Stimulated activated CD4-positive, alpha-beta T cell treated with anti-CD3 and anti-CD28 coated beads, Interleukin-4, amount 100 ng/mL, for 1 hour (primary cell): ENCODE measurements at regions not wholly inside any gene's neighbourhood (a gene's known extent, or its start where the extent isn't known, plus 50 kb on each side); places are given as distances from the start of the nearest gene placed in this dataset.

ENCODE experiments used
- DNase-seq: peaks from one replicate; pipeline ENCODE4 v3.0.0-alpha.2; 2020

DNA sequence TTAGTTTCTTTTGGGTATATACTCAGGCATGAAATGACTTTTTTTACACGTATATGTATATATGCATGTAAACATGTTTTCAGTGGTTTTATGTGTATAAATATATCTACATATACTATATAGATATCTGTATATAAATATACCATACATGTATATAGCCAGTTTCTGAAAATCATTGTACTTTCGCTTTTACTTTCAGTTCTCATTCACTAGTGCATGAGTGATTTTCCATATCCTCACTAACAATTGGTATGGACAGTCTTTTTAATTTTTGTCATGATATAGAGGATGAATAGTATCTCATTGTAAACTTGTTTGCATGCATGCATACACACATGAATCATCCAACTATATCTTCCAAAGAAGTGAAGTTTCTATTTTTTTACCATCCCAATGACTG is 877.1 kb upstream of the CDH8 start:
- DNase-seq, result no peak

- no peak for DNase-seq
Observed at GRCh38 chr16:62909597-62909996, 873.4 kb upstream of the CDH8 start.

DNA sequence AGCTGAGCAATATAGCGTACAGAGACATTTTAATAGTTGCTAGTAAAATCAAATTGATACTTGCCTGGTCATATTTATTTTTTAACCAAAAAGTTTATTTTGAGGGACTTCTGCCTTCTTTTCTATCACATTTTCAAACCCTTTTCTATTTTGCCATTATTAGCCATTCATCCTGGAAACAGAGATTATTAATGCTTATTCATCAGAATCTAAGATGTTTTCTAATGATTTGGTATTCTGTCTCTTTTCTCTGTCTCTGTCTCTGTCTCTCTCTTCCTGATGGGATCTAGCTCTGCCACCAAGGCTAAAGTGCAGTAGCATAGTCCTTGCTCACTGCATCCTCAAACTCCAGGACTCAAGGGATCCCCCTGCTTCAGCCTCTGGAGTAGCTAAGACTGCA is 871.3 kb upstream of the CDH8 start:
- no peak for DNase-seq

- no peak for DNase-seq
Observed at GRCh38 chr16:62903961-62904502, 867.8 kb upstream of the CDH8 start.

DNA sequence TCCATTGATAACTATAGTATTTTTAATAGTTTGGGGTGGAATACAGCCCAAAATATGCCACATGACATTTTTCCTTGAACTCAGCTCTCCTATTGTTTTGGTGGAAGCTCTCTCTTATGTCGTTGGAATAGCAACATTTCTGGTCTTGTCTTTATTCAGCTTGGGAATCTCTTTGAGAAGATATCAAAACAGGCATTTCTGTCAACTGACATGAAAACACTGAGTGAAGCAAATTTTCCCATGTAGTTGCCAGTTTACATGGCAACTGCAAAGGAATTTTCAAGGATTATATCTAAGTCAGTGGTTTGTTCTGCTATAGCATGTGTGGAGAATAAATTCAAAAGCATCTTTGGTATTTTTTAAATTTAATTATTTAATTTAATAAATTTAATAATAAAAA is 863.5 kb upstream of the CDH8 start:
- no peak for DNase-seq

- DNase-seq, result no peak
Observed at GRCh38 chr16:62889097-62889496, 852.9 kb upstream of the CDH8 start.

- no peak for DNase-seq
Observed at GRCh38 chr16:62883509-62883908, 847.3 kb upstream of the CDH8 start.

DNA sequence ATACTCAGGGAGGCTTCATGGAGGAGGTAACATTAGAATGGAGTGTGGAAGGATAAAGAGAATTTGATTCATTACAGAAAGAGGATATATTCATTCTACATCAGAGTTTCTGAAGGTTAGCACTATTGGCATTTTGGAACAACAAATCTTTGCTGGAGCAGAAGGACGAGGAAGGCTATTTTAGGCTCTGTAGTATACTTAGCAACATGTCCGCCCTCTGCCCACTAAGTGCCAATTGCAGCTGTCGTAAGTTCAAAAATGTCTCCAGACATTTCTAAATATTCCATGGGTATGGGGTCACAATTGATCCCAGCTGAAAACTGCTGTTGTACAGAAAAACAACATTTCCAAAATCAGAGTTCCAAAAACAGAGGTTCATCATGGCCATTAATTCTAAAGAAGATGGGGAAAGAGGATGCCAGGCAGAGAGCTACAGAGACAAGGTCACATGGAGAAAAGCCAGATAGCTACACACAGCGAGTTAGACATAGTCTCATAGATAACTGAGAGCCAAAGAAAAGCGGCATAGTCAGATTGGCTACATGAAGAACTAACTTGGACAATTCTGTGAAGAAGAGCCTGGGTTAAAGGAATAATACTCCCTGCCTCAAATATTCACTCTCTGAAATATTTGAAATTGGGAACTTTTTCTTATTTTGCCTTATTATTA is 846.4 kb upstream of the CDH8 start:
- DNase-seq, result no peak

GRCh38 chr16:62876133-62876532 is 839.9 kb upstream of the CDH8 start:
- DNase-seq, result no peak

GRCh38 chr16:62872339-62872738 is 836.1 kb upstream of the CDH8 start:
- no peak for DNase-seq

- DNase-seq, result no peak
Observed at GRCh38 chr16:62870554-62870953, 834.3 kb upstream of the CDH8 start.

GRCh38 chr16:62869837-62870236 is 833.6 kb upstream of the CDH8 start:
- DNase-seq, result no peak

DNA sequence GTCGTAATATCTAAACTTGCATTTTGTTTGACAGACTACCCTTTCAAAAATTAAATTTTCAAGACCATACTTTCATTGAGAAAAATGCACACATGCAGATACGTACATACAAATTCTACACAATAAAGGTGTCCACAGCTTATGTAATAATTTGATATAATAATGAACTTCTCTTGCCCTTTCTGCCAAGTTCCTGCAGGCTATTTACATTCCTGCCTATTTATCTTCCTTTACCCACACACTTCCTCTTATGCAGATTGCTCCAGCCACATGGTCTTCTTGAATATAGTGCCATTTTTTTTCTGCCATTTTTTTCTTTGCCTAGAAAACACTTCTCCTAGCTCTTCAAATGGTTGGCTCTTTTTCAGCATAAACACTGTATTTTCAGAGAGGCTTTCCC is 826.9 kb upstream of the CDH8 start:
- DNase-seq, result no peak

DNA sequence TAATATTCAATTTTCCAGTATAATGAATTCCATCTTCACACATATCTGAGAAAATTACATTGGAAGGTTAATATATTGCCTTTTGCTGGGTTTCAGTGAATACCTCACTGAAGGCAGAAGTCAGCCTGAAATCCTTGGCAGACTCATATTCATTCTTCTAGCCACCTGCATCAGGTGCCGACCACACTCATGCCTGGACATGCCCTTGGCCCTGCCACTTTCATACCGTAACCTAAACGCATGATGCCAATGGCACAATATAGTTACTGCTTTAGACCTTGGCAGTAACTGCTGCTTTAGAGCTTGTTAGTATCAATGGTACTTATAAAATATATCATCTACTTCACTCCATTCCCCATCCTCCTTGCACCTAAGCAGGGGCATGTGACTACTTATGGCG is 817.6 kb upstream of the CDH8 start:
- no peak for DNase-seq

GRCh38 chr16:62846399-62847057 is 810.3 kb upstream of the CDH8 start:
- no peak for DNase-seq

- DNase-seq, result no peak
Observed at GRCh38 chr16:62832214-62832613, 796.0 kb upstream of the CDH8 start.

DNA sequence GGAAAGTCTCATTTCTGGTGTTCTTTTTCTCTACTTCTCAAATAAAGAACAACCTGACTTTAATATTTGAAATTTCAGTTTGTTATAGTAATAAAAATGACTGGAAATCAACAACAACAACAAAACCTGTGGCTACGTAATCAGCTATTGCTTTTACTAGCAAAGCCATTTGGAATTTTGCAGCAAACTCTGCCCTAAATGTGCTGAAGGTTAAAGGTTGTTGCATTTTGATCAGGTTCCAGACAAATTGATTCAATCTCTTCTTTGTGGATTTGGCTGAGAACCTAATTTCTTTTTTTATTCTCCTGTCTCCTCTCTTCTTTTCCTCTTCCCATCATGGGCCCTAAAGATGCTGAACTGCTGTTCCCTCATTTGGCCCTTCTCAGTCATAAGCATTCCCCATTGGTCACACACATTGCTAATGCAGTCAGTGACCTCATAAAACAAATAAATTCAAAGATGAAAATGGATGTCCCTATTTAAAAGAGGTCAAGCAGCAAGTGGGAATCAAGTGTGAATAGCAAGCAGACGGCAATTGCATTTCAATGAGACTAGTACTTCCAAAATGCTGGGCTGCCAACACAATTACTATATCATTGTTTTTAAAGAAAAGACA is 795.1 kb upstream of the CDH8 start:
- no peak for DNase-seq

DNA sequence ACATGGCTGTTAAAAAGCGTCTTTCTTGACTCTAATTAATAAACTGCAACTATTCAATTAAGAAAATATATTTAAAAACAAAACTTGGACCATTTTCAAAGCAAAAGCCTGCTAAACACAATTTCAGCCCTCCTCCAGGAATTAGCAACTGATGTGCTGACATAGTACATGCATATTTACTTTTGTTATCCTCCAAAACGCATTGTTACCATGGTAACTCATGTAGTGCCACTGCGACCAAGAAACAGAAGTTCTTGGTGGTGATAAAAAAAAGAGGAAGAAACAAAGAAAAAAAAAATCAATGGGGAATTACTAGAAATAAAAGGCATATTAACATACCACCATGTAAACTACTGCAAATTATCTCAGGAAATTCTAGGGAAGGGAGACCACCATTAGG is 793.4 kb upstream of the CDH8 start:
- DNase-seq, result no peak

DNA sequence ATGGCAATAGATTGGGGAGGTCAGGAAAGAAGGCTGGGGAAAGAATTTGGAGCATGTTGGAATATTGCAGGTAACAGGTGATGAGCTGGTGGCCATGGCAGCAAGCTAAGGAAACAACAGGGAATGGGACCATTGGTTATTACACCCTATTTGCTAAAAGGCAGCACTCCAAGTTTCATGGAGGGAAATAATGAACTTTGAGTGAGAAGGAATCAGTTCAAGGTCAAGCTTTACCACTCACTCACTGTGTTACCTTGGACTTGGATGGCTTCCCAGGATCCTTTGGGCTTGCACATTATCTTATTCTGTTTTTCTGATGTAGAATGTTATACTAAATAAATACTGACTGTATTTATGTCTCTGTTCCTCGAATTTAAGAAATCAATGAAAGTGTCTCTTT is 792.8 kb upstream of the CDH8 start:
- DNase-seq, result no peak

DNA sequence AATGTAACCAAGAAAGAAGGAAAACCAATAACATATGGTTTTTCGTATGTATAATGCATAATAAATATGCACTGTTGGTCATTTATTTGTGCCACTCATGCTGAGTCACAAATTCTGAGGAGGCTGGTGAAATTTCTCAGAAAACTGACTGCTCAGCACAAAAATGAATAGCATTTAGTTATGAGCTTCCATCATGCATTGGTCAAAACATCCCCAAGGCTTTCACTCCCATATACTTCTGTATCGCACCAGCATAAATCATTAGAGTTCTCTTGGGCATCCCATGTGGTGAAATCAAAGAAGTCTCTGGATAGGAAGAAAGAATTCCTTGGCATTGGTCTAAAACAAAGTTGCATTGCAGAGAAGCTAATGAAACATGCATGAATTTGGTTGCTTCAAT is 785.6 kb upstream of the CDH8 start:
- DNase-seq, result no peak

- DNase-seq, result no peak
Observed at GRCh38 chr16:62816971-62817519, 780.8 kb upstream of the CDH8 start.

- DNase-seq, result no peak
Observed at GRCh38 chr16:62814891-62815290, 778.7 kb upstream of the CDH8 start.

DNA sequence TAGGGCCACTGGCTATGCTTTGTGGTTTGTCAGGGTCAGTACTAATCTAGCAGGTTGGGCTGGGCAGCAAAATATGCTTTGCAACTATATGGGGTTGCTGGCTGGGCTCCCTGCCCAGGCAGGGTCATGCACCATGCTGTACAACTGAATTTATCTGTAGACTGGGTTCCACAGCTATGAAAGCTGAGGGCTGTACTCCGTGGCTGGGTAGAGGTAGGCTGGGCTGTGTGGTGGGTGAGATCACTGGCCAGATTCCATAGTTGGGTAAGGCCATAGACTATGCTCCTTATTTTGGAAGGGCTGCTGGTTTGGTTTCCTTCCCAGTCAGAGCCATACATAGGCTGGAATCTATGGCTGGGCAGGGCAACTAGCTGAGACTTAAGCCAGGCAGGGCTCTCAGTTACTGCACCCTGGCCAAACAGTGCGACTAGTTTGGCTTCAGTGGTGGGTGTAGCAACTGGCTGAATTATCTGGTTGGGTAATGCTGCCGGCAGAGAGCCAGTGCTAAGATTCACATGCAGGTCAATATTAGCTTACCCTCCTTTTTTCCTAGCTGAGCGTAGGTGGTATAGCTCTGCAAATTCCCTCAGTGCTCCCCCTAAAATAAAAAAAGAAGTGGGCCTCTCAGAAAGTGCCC is 769.1 kb upstream of the CDH8 start:
- DNase-seq, result no peak

GRCh38 chr16:62794724-62795123 is 758.5 kb upstream of the CDH8 start:
- DNase-seq, result no peak
